ENCODE measurements at regions not wholly inside any gene's neighbourhood (a gene's known extent, or its start where the extent isn't known, plus 50 kb on each side); places are given as distances from the start of the nearest gene placed in this dataset.

DNA sequence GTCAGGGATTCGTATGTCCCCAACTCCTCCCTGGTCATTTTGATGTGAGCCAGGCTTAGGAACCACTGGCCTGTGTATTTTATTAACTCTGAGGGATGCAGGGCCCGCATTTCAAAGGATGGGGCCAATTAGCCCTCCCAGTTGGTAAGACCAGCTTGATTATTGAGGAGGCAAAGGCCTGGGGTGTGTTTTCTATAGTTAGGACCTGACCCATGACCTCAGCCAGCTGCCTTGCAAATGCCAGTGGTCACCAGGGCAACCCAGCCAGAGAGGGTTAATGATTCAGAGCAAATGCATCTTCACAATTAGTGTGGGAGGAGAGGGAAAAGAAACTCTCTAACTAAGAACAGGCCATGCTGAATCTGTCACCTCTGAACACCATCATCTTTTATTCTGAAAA is 835.4 kb downstream of the MAFB start:
- Histone ChIP-seq H3K36me3 (no peaks in the 10 kb centered on the region), H3K27me3 (no peaks in the 10 kb centered on the region), H3K4me1 (peaks cover 4 to 30% (median 23%) of the 10 kb centered on the region in 9 donors), H3K27ac (no peak overlapping the region), H3K9me3 (no peaks in the 10 kb centered on the region), H3K4me3 (no peak overlapping the region)
- intact Hi-C loops (cut with DNase I): no loop called here
- DNase-seq (no peak), ATAC-seq (no peak)
- 93 to 97% methylated on average over 2 of the region's 2 CpGs for WGBS, 2 donors
- TF ChIP-seq, protein P1, sequence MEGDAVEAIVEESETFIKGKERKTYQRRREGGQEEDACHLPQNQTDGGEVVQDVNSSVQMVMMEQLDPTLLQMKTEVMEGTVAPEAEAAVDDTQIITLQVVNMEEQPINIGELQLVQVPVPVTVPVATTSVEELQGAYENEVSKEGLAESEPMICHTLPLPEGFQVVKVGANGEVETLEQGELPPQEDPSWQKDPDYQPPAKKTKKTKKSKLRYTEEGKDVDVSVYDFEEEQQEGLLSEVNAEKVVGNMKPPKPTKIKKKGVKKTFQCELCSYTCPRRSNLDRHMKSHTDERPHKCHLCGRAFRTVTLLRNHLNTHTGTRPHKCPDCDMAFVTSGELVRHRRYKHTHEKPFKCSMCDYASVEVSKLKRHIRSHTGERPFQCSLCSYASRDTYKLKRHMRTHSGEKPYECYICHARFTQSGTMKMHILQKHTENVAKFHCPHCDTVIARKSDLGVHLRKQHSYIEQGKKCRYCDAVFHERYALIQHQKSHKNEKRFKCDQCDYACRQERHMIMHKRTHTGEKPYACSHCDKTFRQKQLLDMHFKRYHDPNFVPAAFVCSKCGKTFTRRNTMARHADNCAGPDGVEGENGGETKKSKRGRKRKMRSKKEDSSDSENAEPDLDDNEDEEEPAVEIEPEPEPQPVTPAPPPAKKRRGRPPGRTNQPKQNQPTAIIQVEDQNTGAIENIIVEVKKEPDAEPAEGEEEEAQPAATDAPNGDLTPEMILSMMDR (IDR thresholded peaks at IDR 0.05): no peak

DNA sequence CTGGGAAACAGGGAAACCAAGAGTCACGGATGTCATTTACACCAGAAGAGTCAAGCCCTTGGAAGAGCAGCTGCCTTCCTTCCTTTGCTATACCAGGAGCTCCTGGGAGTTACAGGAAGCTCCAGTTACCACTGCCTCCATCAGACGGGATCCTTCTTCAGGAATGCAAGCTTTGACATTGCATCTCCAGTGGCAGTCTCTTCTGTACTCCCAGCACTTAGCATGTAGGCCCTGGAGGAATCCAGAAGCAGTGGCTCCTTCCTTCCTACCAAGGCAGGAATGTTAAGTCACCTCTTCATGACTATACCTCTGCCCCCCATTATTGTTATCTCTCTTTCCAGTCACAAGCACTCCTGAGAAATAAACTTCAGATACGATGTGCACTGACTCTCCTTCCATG is 836.0 kb downstream of the MAFB start:
- Histone ChIP-seq H3K27ac (no peak overlapping the region), H3K9me3 (no peaks in the 10 kb centered on the region), H3K27me3 (no peaks in the 10 kb centered on the region), H3K4me1 (peaks cover 4 to 31% (median 23%) of the 10 kb centered on the region in 9 donors), H3K4me3 (no peak overlapping the region), H3K36me3 (no peaks in the 10 kb centered on the region)
- 79% methylated on average over 3 of the region's 3 CpGs for WGBS, 2 donors
- TF ChIP-seq, protein P1 (IDR thresholded peaks at IDR 0.05): no peak
- ATAC-seq (no peak), DNase-seq (no peak)
- intact Hi-C loops (cut with DNase I): no loop called here

DNA sequence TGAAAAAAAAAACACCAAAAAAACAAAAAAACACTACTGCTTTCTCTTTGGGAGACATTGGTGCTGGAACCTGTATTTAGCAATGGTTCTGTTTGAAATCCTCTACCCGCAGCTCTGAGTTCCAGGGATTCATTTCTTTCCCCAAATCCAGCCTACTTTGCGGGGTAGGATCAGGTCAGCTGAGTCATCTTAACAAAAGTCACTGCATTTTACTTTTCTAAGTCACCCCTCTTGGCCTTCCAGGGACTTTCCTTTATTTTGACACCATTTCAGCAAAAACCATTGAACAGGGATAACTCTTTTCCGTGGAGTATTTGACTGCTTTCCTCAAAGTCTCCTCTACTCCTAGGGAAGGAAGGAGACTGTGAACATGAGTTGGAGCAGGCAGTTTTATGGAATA is 837.6 kb downstream of the MAFB start:
- H3K4me3 ChIP-seq: no peak overlapping the region
- intact Hi-C loops (cut with DNase I): no loop called here
- no peak for DNase-seq
- ATAC-seq: no peak
- peaks cover 4 to 31% (median 23%) of the 10 kb centered on the region in 9 donors for H3K4me1 ChIP-seq
- H3K27me3 ChIP-seq: no peaks in the 10 kb centered on the region
- H3K9me3 ChIP-seq: no peaks in the 10 kb centered on the region
- no peaks in the 10 kb centered on the region for H3K36me3 ChIP-seq
- TF ChIP-seq, protein P1 (IDR thresholded peaks at IDR 0.05): no peak
- 75 to 91% methylated on average over 3 of the region's 3 CpGs for whole genome bisulfite sequencing, 2 donors
- H3K27ac ChIP-seq: peak overlapping the region in 1 of 10 donors; percentile 60

DNA sequence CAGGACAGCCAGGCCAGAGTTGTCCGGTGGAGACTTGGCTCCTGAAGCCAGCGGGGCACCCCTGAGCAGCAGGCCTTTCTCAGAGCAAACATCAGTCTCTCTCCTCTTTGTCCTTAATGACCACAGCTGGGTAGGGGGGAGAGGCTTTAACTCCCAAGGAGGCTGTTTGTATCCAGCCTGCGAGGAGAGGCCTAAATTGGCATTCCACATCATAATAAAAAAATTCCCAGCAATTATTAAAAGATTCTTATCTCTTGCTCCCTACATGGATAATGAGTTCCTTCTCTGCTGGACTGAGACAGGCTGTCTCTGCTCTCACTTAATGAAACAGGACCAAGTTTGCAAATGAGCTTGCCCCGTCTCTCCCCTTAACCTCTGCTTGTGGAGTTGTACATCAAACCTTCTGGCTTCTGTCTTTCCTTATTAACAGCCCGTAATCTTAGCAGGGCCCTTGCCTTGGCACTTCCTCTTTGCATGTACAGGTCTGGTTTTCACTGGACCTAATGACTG is 838.2 kb downstream of the MAFB start:
- DNase-seq (peak in 1 of 2 donors; percentile 9), ATAC-seq (no peak)
- H3K27me3 ChIP-seq: no peaks in the 10 kb centered on the region
- H3K4me1 ChIP-seq: peaks cover 4 to 31% (median 23%) of the 10 kb centered on the region in 9 donors
- TF ChIP-seq, protein P1 (IDR thresholded peaks at IDR 0.05): no peak
- no peaks in the 10 kb centered on the region for H3K36me3 ChIP-seq
- WGBS, 2 donors: 63 to 71% methylated on average over 5 of the region's 5 CpGs
- intact Hi-C loops (cut with DNase I): no loop called here
- peak overlapping the region in 1 of 10 donors; percentile 60 for H3K27ac ChIP-seq
- no peak overlapping the region for H3K4me3 ChIP-seq
- H3K9me3 ChIP-seq: no peaks in the 10 kb centered on the region
